ENCODE measurements at regions not wholly inside any gene's neighbourhood (a gene's known extent, or its start where the extent isn't known, plus 50 kb on each side); places are given as distances from the start of the nearest gene placed in this dataset.

- no peaks in the 10 kb centered on the region for H3K27me3 ChIP-seq (ENCODE audit: control insufficient read depth, insufficient read depth, low read length)
- H3K4me3 ChIP-seq (ENCODE audit: low read length), result no peak overlapping the region
- no peaks in the 10 kb centered on the region for H3K36me3 ChIP-seq (ENCODE audit: control insufficient read depth, insufficient read depth, low read length)
- H3K4me1 ChIP-seq (ENCODE audit: control insufficient read depth, insufficient read depth, low read length), result no peaks in the 10 kb centered on the region
- no peak overlapping the region for H3K9ac ChIP-seq (ENCODE audit: low read length)
- H3K27ac ChIP-seq (ENCODE audit: low read depth, low read length), result no peak overlapping the region
Measured at GRCh38 chr18:29078273-29078672, 901.3 kb upstream of the CDH2 start.

DNA sequence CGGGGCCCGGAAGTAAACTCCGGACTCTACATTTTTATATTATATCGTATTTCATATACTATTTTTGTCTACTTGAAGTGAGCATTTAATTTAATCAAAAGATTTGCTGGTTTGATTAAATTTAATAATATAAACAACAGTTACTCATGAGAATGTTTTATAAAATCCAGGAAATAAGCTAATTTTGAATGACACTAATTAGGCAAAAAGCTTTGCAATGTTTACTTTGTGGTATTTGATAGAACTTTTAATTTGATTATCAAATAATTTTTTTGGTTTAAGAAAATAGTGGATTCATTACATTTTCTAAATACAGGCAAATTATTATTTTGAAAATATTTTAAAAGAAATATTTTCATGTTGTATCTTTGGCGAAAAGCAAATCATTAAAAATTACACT is 900.4 kb upstream of the CDH2 start:
- no peaks in the 10 kb centered on the region for H3K4me1 ChIP-seq (ENCODE audit: control insufficient read depth, insufficient read depth, low read length)
- no peak overlapping the region for H3K9ac ChIP-seq (ENCODE audit: low read length)
- H3K4me3 ChIP-seq (ENCODE audit: low read length), result no peak overlapping the region
- no peaks in the 10 kb centered on the region for H3K36me3 ChIP-seq (ENCODE audit: control insufficient read depth, insufficient read depth, low read length)
- no peaks in the 10 kb centered on the region for H3K27me3 ChIP-seq (ENCODE audit: control insufficient read depth, insufficient read depth, low read length)
- no peak overlapping the region for H3K27ac ChIP-seq (ENCODE audit: low read depth, low read length)

DNA sequence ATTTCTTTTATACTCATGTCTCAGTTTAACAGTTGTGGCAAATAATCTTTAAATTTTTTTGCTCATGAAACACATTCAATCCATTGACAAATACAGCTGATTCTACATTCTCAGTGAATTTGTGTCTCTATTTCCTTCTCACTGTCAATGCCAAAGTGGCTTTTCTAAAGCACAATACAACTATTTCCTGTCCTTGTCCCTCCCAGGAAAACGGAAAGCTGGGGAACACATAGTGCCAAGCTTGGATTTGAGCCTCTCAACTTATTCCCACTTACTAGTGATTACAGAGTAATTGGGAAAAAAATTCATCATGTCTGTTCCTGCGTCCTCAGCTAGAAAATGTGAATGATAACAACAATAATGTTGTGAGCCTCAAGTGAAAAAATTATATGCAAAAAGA is 899.7 kb upstream of the CDH2 start:
- H3K36me3 ChIP-seq (ENCODE audit: control insufficient read depth, insufficient read depth, low read length), result no peaks in the 10 kb centered on the region
- no peaks in the 10 kb centered on the region for H3K27me3 ChIP-seq (ENCODE audit: control insufficient read depth, insufficient read depth, low read length)
- H3K4me3 ChIP-seq (ENCODE audit: low read length), result no peak overlapping the region
- H3K4me1 ChIP-seq (ENCODE audit: control insufficient read depth, insufficient read depth, low read length), result no peaks in the 10 kb centered on the region
- no peak overlapping the region for H3K27ac ChIP-seq (ENCODE audit: low read depth, low read length)
- no peak overlapping the region for H3K9ac ChIP-seq (ENCODE audit: low read length)

- Histone ChIP-seq H3K36me3 (ENCODE audit: control insufficient read depth, insufficient read depth, low read length) (no peaks in the 10 kb centered on the region), H3K4me1 (ENCODE audit: control insufficient read depth, insufficient read depth, low read length) (no peaks in the 10 kb centered on the region), H3K4me3 (ENCODE audit: low read length) (no peak overlapping the region), H3K9ac (ENCODE audit: low read length) (no peak overlapping the region), H3K27ac (ENCODE audit: low read depth, low read length) (no peak overlapping the region), H3K27me3 (ENCODE audit: control insufficient read depth, insufficient read depth, low read length) (no peaks in the 10 kb centered on the region)
Measured at GRCh38 chr18:29074147-29074546, 897.2 kb upstream of the CDH2 start.

DNA sequence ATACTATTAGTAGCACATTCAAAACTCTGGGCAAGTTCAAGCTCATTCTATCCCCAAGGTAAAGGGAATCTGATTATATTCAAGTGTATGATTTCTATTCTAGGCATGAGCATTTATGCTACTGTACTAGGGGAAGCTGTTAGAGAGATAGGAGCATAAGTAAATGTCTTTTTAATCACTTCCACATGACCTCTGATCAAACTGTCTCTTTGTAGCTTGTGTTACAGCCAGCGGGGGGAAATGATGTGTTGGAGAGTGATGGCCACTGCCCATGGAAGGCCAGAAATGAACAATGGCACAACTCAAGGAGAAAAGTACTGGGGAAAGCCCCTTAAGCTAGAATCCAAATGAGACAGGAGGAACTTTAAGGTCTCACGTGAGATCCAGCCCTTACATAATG is 894.9 kb upstream of the CDH2 start:
- H3K27me3 ChIP-seq (ENCODE audit: control insufficient read depth, insufficient read depth, low read length), result no peaks in the 10 kb centered on the region
- H3K4me1 ChIP-seq (ENCODE audit: control insufficient read depth, insufficient read depth, low read length), result no peaks in the 10 kb centered on the region
- H3K9ac ChIP-seq (ENCODE audit: low read length), result no peak overlapping the region
- H3K36me3 ChIP-seq (ENCODE audit: control insufficient read depth, insufficient read depth, low read length), result no peaks in the 10 kb centered on the region
- H3K27ac ChIP-seq (ENCODE audit: low read depth, low read length), result no peak overlapping the region
- no peak overlapping the region for H3K4me3 ChIP-seq (ENCODE audit: low read length)

DNA sequence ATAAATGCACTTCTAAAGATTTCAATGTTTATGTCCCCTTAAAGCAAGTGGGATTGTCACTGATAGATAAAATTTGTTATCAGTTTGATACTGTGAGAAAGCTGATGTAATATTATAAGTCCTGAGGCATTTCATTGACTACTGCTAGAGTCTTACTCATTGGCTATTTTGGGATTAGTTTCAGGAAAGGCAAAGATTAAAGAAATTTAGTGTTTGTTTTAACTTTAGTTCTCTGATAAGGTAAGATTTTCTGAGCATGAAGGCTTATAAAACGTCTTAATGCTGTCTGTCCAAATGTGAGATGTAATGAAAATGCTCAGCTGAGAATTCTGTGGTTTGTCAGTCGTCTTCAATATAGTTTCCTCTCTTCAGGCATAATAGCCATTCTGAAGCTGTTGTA is 886.4 kb upstream of the CDH2 start:
- no peak overlapping the region for H3K9ac ChIP-seq (ENCODE audit: low read length)
- no peak overlapping the region for H3K27ac ChIP-seq (ENCODE audit: low read depth, low read length)
- no peaks in the 10 kb centered on the region for H3K36me3 ChIP-seq (ENCODE audit: control insufficient read depth, insufficient read depth, low read length)
- no peaks in the 10 kb centered on the region for H3K4me1 ChIP-seq (ENCODE audit: control insufficient read depth, insufficient read depth, low read length)
- no peaks in the 10 kb centered on the region for H3K27me3 ChIP-seq (ENCODE audit: control insufficient read depth, insufficient read depth, low read length)
- no peak overlapping the region for H3K4me3 ChIP-seq (ENCODE audit: low read length)

- Histone ChIP-seq H3K9ac (ENCODE audit: low read length) (no peak overlapping the region), H3K4me1 (ENCODE audit: control insufficient read depth, insufficient read depth, low read length) (no peaks in the 10 kb centered on the region), H3K27me3 (ENCODE audit: control insufficient read depth, insufficient read depth, low read length) (no peaks in the 10 kb centered on the region), H3K36me3 (ENCODE audit: control insufficient read depth, insufficient read depth, low read length) (no peaks in the 10 kb centered on the region), H3K4me3 (ENCODE audit: low read length) (no peak overlapping the region), H3K27ac (ENCODE audit: low read depth, low read length) (no peak overlapping the region)
Measured at GRCh38 chr18:29062921-29063320, 886.0 kb upstream of the CDH2 start.

DNA sequence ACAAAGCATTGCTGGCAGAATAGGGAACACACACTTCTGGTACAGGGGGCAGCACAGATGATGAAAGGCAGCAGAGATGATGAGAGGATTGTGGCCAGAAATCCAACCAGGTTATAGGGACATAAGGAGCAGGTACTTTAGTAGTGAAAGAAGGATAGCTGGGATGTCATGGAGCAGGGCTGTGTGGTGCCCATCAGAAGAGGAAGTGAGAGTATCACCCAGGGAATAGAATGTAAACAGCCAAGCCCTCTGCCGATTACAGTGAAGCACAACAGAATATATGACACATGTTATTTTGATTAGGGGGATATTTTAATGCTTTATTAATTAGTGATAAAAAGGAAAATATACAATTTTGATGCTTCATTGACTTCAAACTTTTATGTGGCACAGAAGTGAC is 883.4 kb upstream of the CDH2 start:
- no peaks in the 10 kb centered on the region for H3K4me1 ChIP-seq (ENCODE audit: control insufficient read depth, insufficient read depth, low read length)
- H3K27me3 ChIP-seq (ENCODE audit: control insufficient read depth, insufficient read depth, low read length), result no peaks in the 10 kb centered on the region
- H3K27ac ChIP-seq (ENCODE audit: low read depth, low read length), result no peak overlapping the region
- no peak overlapping the region for H3K4me3 ChIP-seq (ENCODE audit: low read length)
- H3K36me3 ChIP-seq (ENCODE audit: control insufficient read depth, insufficient read depth, low read length), result no peaks in the 10 kb centered on the region
- H3K9ac ChIP-seq (ENCODE audit: low read length), result no peak overlapping the region

- Histone ChIP-seq H3K4me1 (ENCODE audit: control insufficient read depth, insufficient read depth, low read length) (no peaks in the 10 kb centered on the region), H3K36me3 (ENCODE audit: control insufficient read depth, insufficient read depth, low read length) (no peaks in the 10 kb centered on the region), H3K27me3 (ENCODE audit: control insufficient read depth, insufficient read depth, low read length) (no peaks in the 10 kb centered on the region), H3K27ac (ENCODE audit: low read depth, low read length) (no peak overlapping the region), H3K9ac (ENCODE audit: low read length) (no peak overlapping the region), H3K4me3 (ENCODE audit: low read length) (no peak overlapping the region)
Measured at GRCh38 chr18:29057703-29058102, 880.8 kb upstream of the CDH2 start.

- no peak overlapping the region for H3K4me3 ChIP-seq (ENCODE audit: low read length)
- H3K27ac ChIP-seq (ENCODE audit: low read depth, low read length), result no peak overlapping the region
- no peaks in the 10 kb centered on the region for H3K4me1 ChIP-seq (ENCODE audit: control insufficient read depth, insufficient read depth, low read length)
- no peaks in the 10 kb centered on the region for H3K36me3 ChIP-seq (ENCODE audit: control insufficient read depth, insufficient read depth, low read length)
- no peak overlapping the region for H3K9ac ChIP-seq (ENCODE audit: low read length)
- H3K27me3 ChIP-seq (ENCODE audit: control insufficient read depth, insufficient read depth, low read length), result no peaks in the 10 kb centered on the region
Measured at GRCh38 chr18:29056800-29057199, 879.9 kb upstream of the CDH2 start.

- H3K9ac ChIP-seq (ENCODE audit: low read length), result no peak overlapping the region
- H3K4me1 ChIP-seq (ENCODE audit: control insufficient read depth, insufficient read depth, low read length), result no peaks in the 10 kb centered on the region
- H3K36me3 ChIP-seq (ENCODE audit: control insufficient read depth, insufficient read depth, low read length), result no peaks in the 10 kb centered on the region
- H3K27me3 ChIP-seq (ENCODE audit: control insufficient read depth, insufficient read depth, low read length), result no peaks in the 10 kb centered on the region
- no peak overlapping the region for H3K4me3 ChIP-seq (ENCODE audit: low read length)
- H3K27ac ChIP-seq (ENCODE audit: low read depth, low read length), result no peak overlapping the region
Measured at GRCh38 chr18:29041976-29042375, 865.0 kb upstream of the CDH2 start.

GRCh38 chr18:29034113-29034856 is 857.4 kb upstream of the CDH2 start:
- H3K36me3 ChIP-seq (ENCODE audit: control insufficient read depth, insufficient read depth, low read length), result no peaks in the 10 kb centered on the region
- no peak overlapping the region for H3K9ac ChIP-seq (ENCODE audit: low read length)
- no peak overlapping the region for H3K27ac ChIP-seq (ENCODE audit: low read depth, low read length)
- H3K27me3 ChIP-seq (ENCODE audit: control insufficient read depth, insufficient read depth, low read length), result no peaks in the 10 kb centered on the region
- H3K4me1 ChIP-seq (ENCODE audit: control insufficient read depth, insufficient read depth, low read length), result no peaks in the 10 kb centered on the region
- no peak overlapping the region for H3K4me3 ChIP-seq (ENCODE audit: low read length)

- H3K4me1 ChIP-seq (ENCODE audit: control insufficient read depth, insufficient read depth, low read length), result no peaks in the 10 kb centered on the region
- no peak overlapping the region for H3K9ac ChIP-seq (ENCODE audit: low read length)
- H3K36me3 ChIP-seq (ENCODE audit: control insufficient read depth, insufficient read depth, low read length), result no peaks in the 10 kb centered on the region
- H3K4me3 ChIP-seq (ENCODE audit: low read length), result no peak overlapping the region
- H3K27me3 ChIP-seq (ENCODE audit: control insufficient read depth, insufficient read depth, low read length), result no peaks in the 10 kb centered on the region
- no peak overlapping the region for H3K27ac ChIP-seq (ENCODE audit: low read depth, low read length)
Measured at GRCh38 chr18:29028560-29028959, 851.6 kb upstream of the CDH2 start.
